BLaER1 treated with 17β-estradiol and CSF1 and Interleukin-3, amounts not matched to agents 10 nM and 100 nM (cell line): ENCODE measurements at regions not wholly inside any gene's neighbourhood (a gene's known extent, or its start where the extent isn't known, plus 50 kb on each side); places are given as distances from the start of the nearest gene placed in this dataset.

Experiments used
- H3K27ac ChIP-seq, 11 experiments: shearing (Covaris generic); formaldehyde crosslinking; 2 replicates each; pipeline ENCODE4 v1.8.1; 2022
- H3K27me3 ChIP-seq, 11 experiments: shearing (Covaris generic); formaldehyde crosslinking; 2 replicates each; pipeline ENCODE4 v1.8.1; 2022
- H3K36me3 ChIP-seq, 11 experiments: shearing (Covaris generic); formaldehyde crosslinking; 2 replicates each; pipeline ENCODE4 v1.8.1; 2022
- H3K4me1 ChIP-seq, 10 experiments: shearing (Covaris generic); formaldehyde crosslinking; 2 replicates each; pipeline ENCODE4 v1.8.1; 2022
- H3K4me2 ChIP-seq, 11 experiments: shearing (Covaris generic); formaldehyde crosslinking; 2 replicates each; pipeline ENCODE4 v1.8.1; 2022
- H3K4me3 ChIP-seq, 10 experiments: shearing (Covaris generic); formaldehyde crosslinking; 2 replicates each; pipeline ENCODE4 v1.8.1; 2022
- H3K9ac ChIP-seq, 11 experiments: shearing (Covaris generic); formaldehyde crosslinking; 2 replicates each; pipeline ENCODE4 v1.8.1; 2022
- H3K9me3 ChIP-seq, 11 experiments: shearing (Covaris generic); formaldehyde crosslinking; replicated peaks in 1 of 11; 2 replicates each; pipeline ENCODE4 v1.8.1; 2022
- H4K20me1 ChIP-seq, 11 experiments: shearing (Covaris generic); formaldehyde crosslinking; 2 replicates each; pipeline ENCODE4 v1.8.1; 2022
- Cebpa-rat ChIP-seq, 11 experiments: shearing (Covaris generic); IDR thresholded peaks; 2 replicates each; pipeline ENCODE4 v1.8.1; 2022

DNA sequence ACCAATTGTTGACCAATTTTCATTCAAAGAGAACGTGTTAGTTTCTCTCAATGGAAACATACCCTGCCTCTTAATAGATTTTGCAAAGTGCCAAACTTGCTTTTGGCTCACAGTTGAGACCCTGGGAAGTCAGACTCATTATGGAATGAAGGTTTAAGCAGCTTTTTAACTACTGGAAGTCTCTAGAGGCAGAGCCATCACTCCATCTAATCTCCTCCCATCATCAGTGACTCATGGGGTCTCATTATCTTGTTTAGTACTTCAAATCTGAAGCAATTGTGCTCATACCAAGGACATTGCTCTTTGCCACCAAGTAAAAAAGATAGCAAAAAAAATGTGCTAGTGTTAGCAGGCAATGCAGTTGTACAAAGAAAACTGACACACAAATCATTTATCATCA is 537.1 kb upstream of the LRRC4C start:
- no peak for TF ChIP-seq Cebpa-rat (IDR thresholded peaks at IDR 0.05)
- Histone ChIP-seq H3K4me1 (no peaks in the 10 kb centered on the region), H3K9ac (no peak overlapping the region), H3K36me3 (no peaks in the 10 kb centered on the region), H3K4me2 (no peak overlapping the region), H3K4me3 (no peak overlapping the region), H4K20me1 (no peaks in the 10 kb centered on the region), H3K9me3 (no peaks in the 10 kb centered on the region), H3K27me3 (no peaks in the 10 kb centered on the region), H3K27ac (no peak overlapping the region)

DNA sequence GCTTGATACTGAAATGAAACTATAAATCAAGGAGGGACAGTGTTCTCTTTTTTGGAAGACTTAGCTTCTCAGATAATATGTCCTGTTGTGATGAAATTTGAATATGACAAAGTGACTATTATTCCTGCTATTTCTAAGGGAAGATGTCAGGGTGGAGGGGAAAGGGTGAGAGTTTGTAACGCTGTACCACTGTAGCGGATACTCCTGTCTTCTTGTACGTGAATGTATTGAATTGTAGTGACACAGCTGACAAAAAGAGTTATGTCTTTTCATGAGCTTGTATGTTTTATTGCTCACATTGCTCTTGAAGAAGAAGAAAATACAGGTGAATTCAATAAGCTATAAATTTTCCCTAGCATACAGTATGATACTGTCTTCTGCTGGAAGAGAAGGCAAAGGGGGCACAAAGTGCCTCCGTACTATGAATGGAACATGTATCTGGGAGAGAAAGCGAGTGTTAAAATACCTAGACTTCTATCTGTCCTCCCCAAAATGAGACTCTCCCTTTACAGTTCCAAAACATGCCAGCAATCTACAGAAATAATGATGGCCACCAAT is 538.5 kb upstream of the LRRC4C start:
- Histone ChIP-seq H3K9ac (no peak overlapping the region), H4K20me1 (no peaks in the 10 kb centered on the region), H3K4me1 (no peaks in the 10 kb centered on the region), H3K4me3 (no peak overlapping the region), H3K27me3 (no peaks in the 10 kb centered on the region), H3K4me2 (no peak overlapping the region), H3K9me3 (no peaks in the 10 kb centered on the region), H3K36me3 (no peaks in the 10 kb centered on the region), H3K27ac (no peak overlapping the region)
- TF ChIP-seq Cebpa-rat (IDR thresholded peaks at IDR 0.05) = no peak

DNA sequence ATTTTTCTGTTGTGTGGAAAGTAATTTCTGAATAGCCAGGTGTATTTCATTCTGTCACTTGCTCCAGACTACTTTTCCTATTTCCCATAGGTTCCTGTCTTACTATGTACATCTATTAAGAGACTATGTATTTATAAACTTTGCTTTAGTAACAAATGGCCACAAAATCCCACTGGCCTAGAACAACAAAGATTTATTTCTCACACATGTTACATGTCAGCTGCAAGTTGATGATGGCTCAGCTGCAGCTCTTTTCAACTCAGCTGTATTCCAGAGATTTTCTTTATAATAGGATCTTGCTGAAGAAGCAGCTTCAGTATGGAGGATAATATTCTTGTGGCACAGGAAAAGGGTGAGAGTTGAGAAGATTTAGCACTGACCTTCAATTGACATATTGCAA is 539.6 kb upstream of the LRRC4C start:
- no peak overlapping the region for H3K4me2 ChIP-seq
- no peak overlapping the region for H3K27ac ChIP-seq
- H3K9ac ChIP-seq = no peak overlapping the region
- no peaks in the 10 kb centered on the region for H3K4me1 ChIP-seq
- no peak overlapping the region for H3K4me3 ChIP-seq
- H3K27me3 ChIP-seq = no peaks in the 10 kb centered on the region
- TF ChIP-seq Cebpa-rat (IDR thresholded peaks at IDR 0.05) = no peak
- no peaks in the 10 kb centered on the region for H4K20me1 ChIP-seq
- H3K9me3 ChIP-seq = no peaks in the 10 kb centered on the region
- no peaks in the 10 kb centered on the region for H3K36me3 ChIP-seq

DNA sequence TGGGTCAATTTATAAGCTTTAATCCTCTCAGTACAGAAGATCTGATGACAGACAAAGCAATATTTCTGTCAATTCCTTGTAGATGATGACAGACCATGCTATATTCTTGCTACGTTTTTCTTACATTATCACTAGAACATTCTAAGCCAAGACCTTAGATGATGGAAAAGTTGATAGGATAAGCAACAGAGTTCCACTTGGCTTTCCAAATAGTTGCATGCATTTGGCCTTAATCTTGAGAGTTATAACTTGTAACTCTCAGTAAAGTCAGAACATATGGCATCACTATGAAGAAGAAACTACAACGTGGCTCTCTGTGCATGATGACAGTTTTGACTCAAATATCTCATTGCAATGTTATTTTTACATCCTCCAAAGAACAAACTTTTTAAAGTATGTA is 544.3 kb upstream of the LRRC4C start:
- H3K27ac ChIP-seq = no peak overlapping the region
- TF ChIP-seq Cebpa-rat (IDR thresholded peaks at IDR 0.05) = no peak
- H3K36me3 ChIP-seq = no peaks in the 10 kb centered on the region
- H3K4me3 ChIP-seq = no peak overlapping the region
- H3K9me3 ChIP-seq = no peaks in the 10 kb centered on the region
- no peaks in the 10 kb centered on the region for H3K4me1 ChIP-seq
- H3K9ac ChIP-seq = no peak overlapping the region
- H4K20me1 ChIP-seq = no peaks in the 10 kb centered on the region
- H3K27me3 ChIP-seq = no peaks in the 10 kb centered on the region
- H3K4me2 ChIP-seq = no peak overlapping the region

DNA sequence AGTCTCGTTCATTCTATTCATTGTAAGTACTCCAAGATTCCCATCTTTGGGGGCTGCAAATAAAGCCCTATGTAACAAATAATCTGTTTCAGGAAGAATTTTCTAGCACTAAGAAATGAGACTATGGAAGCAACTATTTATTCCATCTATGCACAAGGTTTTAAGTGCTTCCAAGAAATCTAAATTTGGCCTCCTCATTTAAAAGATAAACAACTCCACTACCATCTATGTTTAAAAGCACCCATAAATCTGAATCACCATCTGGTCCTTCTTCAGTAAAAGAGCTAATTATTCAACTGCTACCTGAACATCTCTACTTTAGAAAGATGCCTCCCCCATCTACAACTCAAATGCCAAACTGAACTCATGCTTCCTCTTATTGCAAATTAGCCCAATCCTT is 547.3 kb upstream of the LRRC4C start:
- Histone ChIP-seq H3K36me3 (no peaks in the 10 kb centered on the region), H3K4me2 (no peak overlapping the region), H3K4me1 (no peaks in the 10 kb centered on the region), H3K4me3 (no peak overlapping the region), H3K27me3 (no peaks in the 10 kb centered on the region), H3K9me3 (no peaks in the 10 kb centered on the region), H3K27ac (no peak overlapping the region), H3K9ac (no peak overlapping the region), H4K20me1 (no peaks in the 10 kb centered on the region)
- TF ChIP-seq Cebpa-rat (IDR thresholded peaks at IDR 0.05) = no peak

DNA sequence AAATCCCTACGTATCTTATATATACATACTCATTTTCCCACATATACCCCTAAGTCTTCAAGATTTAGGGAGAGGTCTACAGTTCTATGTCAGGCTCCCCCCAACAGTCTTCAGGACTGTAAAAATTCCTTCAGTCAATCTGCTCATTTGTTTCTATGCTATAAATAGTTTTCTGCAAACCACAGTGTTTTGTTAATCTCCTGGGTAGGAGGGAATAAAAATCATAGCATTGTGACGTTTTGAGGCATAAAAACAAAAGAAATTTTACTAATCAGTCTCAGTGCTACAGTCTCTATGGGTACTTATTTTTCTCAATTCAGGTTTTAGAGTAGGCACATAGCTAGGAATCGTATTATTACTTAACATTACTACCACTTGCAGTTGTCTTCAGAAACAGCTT is 552.8 kb upstream of the LRRC4C start:
- Histone ChIP-seq H3K27me3 (no peaks in the 10 kb centered on the region), H3K27ac (no peak overlapping the region), H3K9me3 (no peaks in the 10 kb centered on the region), H3K4me1 (0 out of 20 replicates have a peak, but pooled peaks cover 0 to 3% (median 0%) of the 10 kb centered on the region in 10 experiments), H3K4me3 (no peak overlapping the region), H4K20me1 (no peaks in the 10 kb centered on the region), H3K36me3 (no peaks in the 10 kb centered on the region), H3K9ac (no peak overlapping the region), H3K4me2 (no peak overlapping the region)
- TF ChIP-seq Cebpa-rat (IDR thresholded peaks at IDR 0.05) = no peak

DNA sequence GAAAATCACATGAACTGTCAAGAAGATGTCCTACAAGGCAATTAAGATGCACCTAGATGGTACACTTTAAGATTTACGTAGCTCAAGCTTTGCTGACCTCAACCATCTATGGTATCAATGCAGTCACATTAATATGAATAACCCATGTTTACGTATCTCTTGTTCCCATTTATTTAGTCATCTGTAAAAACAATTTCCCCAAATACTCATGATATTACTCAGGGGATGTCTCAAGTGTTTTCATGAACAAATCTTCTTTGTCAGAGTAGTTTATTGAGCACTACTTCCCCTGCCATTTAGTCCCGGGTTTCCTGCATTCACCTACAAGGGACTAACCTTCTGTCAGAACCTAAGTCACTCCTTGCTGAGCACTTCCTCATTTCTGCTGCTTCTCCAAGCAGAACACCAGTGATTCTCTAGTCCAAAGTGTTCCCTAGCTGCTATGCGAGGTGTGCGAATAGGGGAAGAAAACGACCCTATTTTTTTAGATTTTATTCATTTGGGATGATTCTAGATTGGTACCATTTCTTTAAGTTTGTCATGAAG is 554.3 kb upstream of the LRRC4C start:
- Histone ChIP-seq H3K27ac (no peak overlapping the region), H3K4me2 (no peak overlapping the region), H3K4me1 (0 out of 20 replicates have a peak, but pooled peaks cover 0 to 3% (median 0%) of the 10 kb centered on the region in 10 experiments), H3K9me3 (no peaks in the 10 kb centered on the region), H3K27me3 (no peaks in the 10 kb centered on the region), H4K20me1 (no peaks in the 10 kb centered on the region), H3K4me3 (no peak overlapping the region), H3K9ac (no peak overlapping the region), H3K36me3 (no peaks in the 10 kb centered on the region)
- no peak for TF ChIP-seq Cebpa-rat (IDR thresholded peaks at IDR 0.05)

DNA sequence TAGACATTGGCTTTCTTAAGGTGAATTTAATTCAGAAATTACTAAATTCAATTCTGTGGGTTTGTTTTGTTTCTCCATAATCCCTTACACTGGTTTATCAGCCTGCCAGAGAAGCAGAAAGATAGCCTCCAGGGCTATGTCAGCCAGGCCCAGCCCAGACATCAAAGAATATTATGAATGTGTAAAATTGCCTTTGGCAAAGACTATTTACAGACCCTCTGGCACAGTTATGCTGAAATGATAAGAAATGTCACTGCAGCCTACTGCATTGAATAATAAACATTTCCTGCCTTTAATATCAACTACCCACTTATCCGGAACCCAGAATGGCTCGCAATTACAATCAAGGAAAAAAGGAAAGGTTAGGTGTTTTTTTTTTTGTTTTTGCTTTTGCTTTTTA is 562.5 kb upstream of the LRRC4C start:
- no peak for TF ChIP-seq Cebpa-rat (IDR thresholded peaks at IDR 0.05)

DNA sequence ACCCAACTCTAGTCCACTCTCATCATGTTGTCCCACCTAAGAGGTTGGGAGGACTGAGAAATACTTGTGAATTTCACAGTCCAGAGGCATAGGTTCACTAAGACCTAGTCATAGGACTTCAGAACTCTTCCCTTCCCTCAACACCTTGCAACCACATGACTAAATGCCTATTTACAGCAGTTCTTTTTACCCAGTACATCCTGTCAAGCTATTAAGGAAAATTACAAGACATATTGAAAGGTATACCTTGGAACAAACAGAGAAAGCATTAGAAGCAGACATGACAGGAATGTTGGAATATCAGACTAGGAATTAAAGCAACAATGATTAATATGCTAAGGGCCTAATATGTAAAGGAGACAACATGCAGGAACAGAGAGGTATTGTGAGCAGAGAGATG is 563.8 kb upstream of the LRRC4C start:
- Histone ChIP-seq H3K4me2 (no peak overlapping the region), H3K9me3 (peaks cover 0 to 22% (median 0%) of the 10 kb centered on the region in 11 experiments; a peak in 6 of 22 replicates), H3K4me1 (no peaks in the 10 kb centered on the region), H3K27me3 (no peaks in the 10 kb centered on the region), H3K27ac (no peak overlapping the region), H4K20me1 (no peaks in the 10 kb centered on the region), H3K36me3 (no peaks in the 10 kb centered on the region), H3K9ac (no peak overlapping the region), H3K4me3 (no peak overlapping the region)
- no peak for TF ChIP-seq Cebpa-rat (IDR thresholded peaks at IDR 0.05)

More for the DNA sequence above, 562.5 kb upstream of the LRRC4C start:
- Histone ChIP-seq H3K27me3 (no peaks in the 10 kb centered on the region), H3K4me3 (no peak overlapping the region), H3K36me3 (no peaks in the 10 kb centered on the region), H3K9me3 (peaks cover 0 to 10% (median 0%) of the 10 kb centered on the region in 11 experiments; a peak in 4 of 22 replicates), H4K20me1 (no peaks in the 10 kb centered on the region), H3K9ac (no peak overlapping the region), H3K4me1 (no peaks in the 10 kb centered on the region), H3K27ac (no peak overlapping the region), H3K4me2 (no peak overlapping the region)

DNA sequence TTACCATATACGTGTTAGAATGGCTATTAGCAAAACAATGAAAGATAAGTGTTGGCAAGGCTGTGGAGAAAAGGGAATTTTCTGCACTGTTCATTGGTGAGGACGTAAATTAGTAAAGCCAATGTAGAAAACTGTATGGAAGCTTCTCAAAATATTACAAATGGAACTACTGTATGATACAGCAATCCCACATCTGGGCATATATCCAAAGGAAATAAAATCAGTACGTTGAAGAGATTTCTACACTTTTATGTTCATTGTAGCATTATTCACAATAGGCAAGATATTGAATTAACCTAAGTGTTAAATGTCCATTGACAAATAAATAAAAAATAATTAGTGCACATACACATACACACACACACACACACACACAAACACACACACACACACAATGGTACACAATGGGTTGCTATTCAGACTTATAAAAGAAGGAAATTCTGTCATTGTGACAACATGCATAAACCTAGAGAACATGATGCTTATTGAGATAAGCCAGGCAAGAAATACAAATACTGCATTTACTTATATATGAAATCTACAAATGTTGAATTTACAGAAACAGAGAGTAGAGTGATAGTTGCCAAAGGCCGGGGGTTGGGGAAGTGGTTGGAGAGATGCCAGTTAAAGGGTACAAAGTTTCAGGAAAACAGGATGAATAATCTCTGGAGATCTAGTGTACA is 565.8 kb upstream of the LRRC4C start:
- no peaks in the 10 kb centered on the region for H3K4me1 ChIP-seq

More for the DNA sequence above, 565.8 kb upstream of the LRRC4C start:
- no peak overlapping the region for H3K9ac ChIP-seq
- no peak overlapping the region for H3K4me2 ChIP-seq
- peaks cover 0 to 22% (median 0%) of the 10 kb centered on the region in 11 experiments; a peak in 6 of 22 replicates for H3K9me3 ChIP-seq
- TF ChIP-seq Cebpa-rat (IDR thresholded peaks at IDR 0.05) = no peak
- no peaks in the 10 kb centered on the region for H3K27me3 ChIP-seq
- no peaks in the 10 kb centered on the region for H3K36me3 ChIP-seq
- no peak overlapping the region for H3K4me3 ChIP-seq
- H4K20me1 ChIP-seq = no peaks in the 10 kb centered on the region
- H3K27ac ChIP-seq = no peak overlapping the region
